B cell (primary cell): ENCODE measurements at regions not wholly inside any gene's neighbourhood (a gene's known extent, or its start where the extent isn't known, plus 50 kb on each side); places are given as distances from the start of the nearest gene placed in this dataset.

Experiments used
- ATAC-seq: fragments of 200-7000 bp; cut with Tn5 transposase; one replicate; pipeline ENCODE4 v1.10.0; 2021; ENCODE audit warnings: low read depth, mild to moderate bottlenecking, moderate number of reproducible peaks, moderate library complexity
- CTCF ChIA-PET: fragments of 350-600 bp; sonication (Branson Sonifier 250); formaldehyde crosslinking; loops from one replicate; lab custom pipeline; 2021; ENCODE audit warnings: antibody characterized with exemption, inconsistent platforms; lab: Charles Lee
- POLR2A ChIA-PET: fragments of 350-600 bp; sonication (Branson Sonifier 250); formaldehyde crosslinking; loops from one replicate; lab custom pipeline; 2021; ENCODE audit warnings: antibody characterized with exemption; lab: Charles Lee
- DNase-seq: peaks from one replicate; pipeline ENCODE4 v3.0.0; 2013
- H2AFZ ChIP-seq: 2 replicates; pipeline ENCODE4 v1.6.1; 2012; ENCODE audit warnings: mild to moderate bottlenecking, low read depth, low read length; ENCODE audit not compliant: insufficient read depth, poor library complexity, severe bottlenecking
- H3K27ac ChIP-seq, 2 donors: 1 replicate in 1 of 2; 2 replicates in 1 of 2; pipeline ENCODE4 v1.5.1; 2012 to 2013; ENCODE audit warnings: low read length in 2 of 2, mild to moderate bottlenecking in 2 of 2, moderate library complexity in 1 of 2
- H3K27me3 ChIP-seq, 4 experiments: fragments of 200-600 bp in 1 of 4; sonication (generic) in 1 of 4; replicated peaks in 1 of 4; 1 replicate in 2 of 4; 2 replicates in 2 of 4; pipeline versions ENCODE4 v1.6.1 to v1.7.0; 2013 to 2016; ENCODE audit warnings: low read length in 3 of 4, mild to moderate bottlenecking in 2 of 4, mixed read lengths in 1 of 4, moderate library complexity in 1 of 4; ENCODE audit not compliant: insufficient read depth in 4 of 4, control insufficient read depth in 3 of 4; ENCODE audit errors: control extremely low read depth in 1 of 4
- H3K36me3 ChIP-seq, 2 experiments: replicated peaks in 1 of 2; 1 replicate in 1 of 2; 2 replicates in 1 of 2; pipeline versions ENCODE4 v1.6.1 to v1.7.1; 2013; ENCODE audit warnings: low read length in 1 of 2; ENCODE audit not compliant: insufficient read depth in 2 of 2, control insufficient read depth in 1 of 2; ENCODE audit errors: control extremely low read depth in 1 of 2, extremely low read depth in 1 of 2
- H3K4me1 ChIP-seq, 2 donors: fragments of 200-600 bp in 1 of 2; sonication (generic) in 1 of 2; 1 replicate in 1 of 2; 2 replicates in 1 of 2; pipeline versions ENCODE4 v1.5.1 to v1.6.1; 2013 to 2017; ENCODE audit warnings: low read length in 2 of 2; ENCODE audit not compliant: control insufficient read depth in 2 of 2, insufficient read depth in 2 of 2
- H3K4me2 ChIP-seq: replicated peaks from 2 replicates; pipeline ENCODE3; 2012; ENCODE audit warnings: mild to moderate bottlenecking, low read depth, low read length; ENCODE audit not compliant: poor library complexity, severe bottlenecking
- H3K4me3 ChIP-seq, 5 experiments: fragments of 200-600 bp in 1 of 5; sonication (generic) in 1 of 5; 1 replicate in 3 of 5; 2 replicates in 2 of 5; pipeline versions ENCODE4 v1.5.1 to v1.7.0; 2011 to 2016; ENCODE audit warnings: low read length in 4 of 5, mild to moderate bottlenecking in 4 of 5, low read depth in 2 of 5, control low read depth in 1 of 5, moderate library complexity in 1 of 5; ENCODE audit not compliant: insufficient read depth in 1 of 5; ENCODE audit errors: control extremely low read depth in 1 of 5, extremely low read depth in 1 of 5
- H3K79me2 ChIP-seq: fragments of 200-600 bp; sonication (generic); one replicate; pipeline ENCODE4 v1.6.0; 2016; ENCODE audit warnings: low read length; ENCODE audit not compliant: control insufficient read depth, insufficient read depth
- H3K9ac ChIP-seq: fragments of 200-600 bp; sonication (generic); 2 replicates; pipeline ENCODE4 v1.6.1; 2017; ENCODE audit warnings: mild to moderate bottlenecking, low read length, moderate library complexity
- H3K9me3 ChIP-seq, 3 donors: one replicate each; pipeline versions ENCODE4 v1.6.1 to v1.7.1; 2013; ENCODE audit warnings: low read length in 2 of 3; ENCODE audit not compliant: control insufficient read depth in 2 of 3, insufficient read depth in 1 of 3; ENCODE audit errors: control extremely low read depth in 1 of 3
- H4K20me1 ChIP-seq: 2 replicates; pipeline ENCODE4 v1.6.0; 2012; ENCODE audit warnings: mild to moderate bottlenecking, low read length; ENCODE audit not compliant: insufficient read depth, control insufficient read depth, poor library complexity, severe bottlenecking
- H3K27ac Mint-ChIP-seq: one replicate; pipeline ENCODE4 v1.8.0; 2021; ENCODE audit warnings: mixed read lengths
- H3K27me3 Mint-ChIP-seq: one replicate; pipeline ENCODE4 v1.8.0; 2021; ENCODE audit warnings: mixed read lengths
- H3K4me1 Mint-ChIP-seq: one replicate; pipeline ENCODE4 v1.8.0; 2021; ENCODE audit warnings: mixed read lengths
- H3K4me3 Mint-ChIP-seq: one replicate; pipeline ENCODE4 v1.8.0; 2021; ENCODE audit warnings: mixed read lengths
- H3K9me3 Mint-ChIP-seq: one replicate; pipeline ENCODE4 v1.8.0; 2022; ENCODE audit warnings: mixed read lengths; ENCODE audit not compliant: insufficient read depth
- EZH2 ChIP-seq: IDR thresholded peaks from 2 replicates; pipeline ENCODE4 v1.6.1; 2012; ENCODE audit warnings: borderline replicate concordance, low read depth, mild to moderate bottlenecking, moderate library complexity, low read length; ENCODE audit not compliant: insufficient read depth, poor library complexity, severe bottlenecking
- WGBS: methylation state at CpG from one replicate; pipeline ENCODE4 v1.1.5; 2013; ENCODE audit warnings: missing lambda C conversion rate; ENCODE audit not compliant: insufficient coverage; 5-methylcytosine and 5-hydroxymethylcytosine counted together
- intact Hi-C: fragments of 100-400 bp; cut with micrococcal nuclease; formaldehyde crosslinking; loops from one replicate; pipeline ENCODE4 v1.10.0; 2022
- TF ChIP-seq, protein P1 (sequence below): fragments of 200-600 bp; IDR thresholded peaks from one replicate; pipeline ENCODE4 v1.8.0; 2022; ENCODE audit warnings: antibody characterized with exemption, mild to moderate bottlenecking

DNA sequence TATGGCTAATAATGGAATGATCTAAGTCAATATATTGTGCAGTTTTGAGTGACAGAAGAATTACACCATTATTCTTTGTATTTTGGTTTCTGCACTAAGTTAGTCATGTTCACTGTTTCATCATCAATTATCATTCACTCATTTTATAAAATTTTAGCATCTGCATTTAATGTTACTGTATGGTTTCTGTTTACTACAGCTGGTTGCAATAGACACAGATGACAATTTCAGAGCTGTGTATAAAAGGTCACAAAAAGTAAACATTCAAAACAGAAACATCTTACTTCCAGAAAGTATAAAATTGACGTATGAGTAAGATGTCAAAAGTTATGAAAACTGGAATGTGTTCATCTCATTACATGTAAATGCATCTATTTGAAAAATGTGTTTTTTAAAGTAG, 111.1 kb upstream of the GBE1 start:
- ChIA-PET POLR2A (no interaction called here), CTCF (no interaction called here)
- no peak overlapping the region for H3K27ac Mint-ChIP-seq
- Histone ChIP-seq H3K4me3 (no peak overlapping the region), H3K9ac (no peak overlapping the region), H3K79me2 (no peaks in the 10 kb centered on the region), H3K36me3 (no peaks in the 10 kb centered on the region), H3K27ac (no peak overlapping the region), H3K4me1 (no peaks in the 10 kb centered on the region), H3K4me2 (no peak overlapping the region), H3K27me3 (no peaks in the 10 kb centered on the region), H4K20me1 (no peaks in the 10 kb centered on the region), H3K9me3 (peaks cover 0 to 3% (median 0%) of the 10 kb centered on the region in 3 donors), H2AFZ (no peak overlapping the region)
- H3K27me3 Mint-ChIP-seq: no peaks in the 10 kb centered on the region
- H3K4me3 Mint-ChIP-seq: no peak overlapping the region
- H3K9me3 Mint-ChIP-seq: no peaks in the 10 kb centered on the region
- ATAC-seq: no peak
- WGBS: no CpG with 5 or more reads among the region's 1 CpG
- DNase-seq: no peak
- TF ChIP-seq, protein P1, sequence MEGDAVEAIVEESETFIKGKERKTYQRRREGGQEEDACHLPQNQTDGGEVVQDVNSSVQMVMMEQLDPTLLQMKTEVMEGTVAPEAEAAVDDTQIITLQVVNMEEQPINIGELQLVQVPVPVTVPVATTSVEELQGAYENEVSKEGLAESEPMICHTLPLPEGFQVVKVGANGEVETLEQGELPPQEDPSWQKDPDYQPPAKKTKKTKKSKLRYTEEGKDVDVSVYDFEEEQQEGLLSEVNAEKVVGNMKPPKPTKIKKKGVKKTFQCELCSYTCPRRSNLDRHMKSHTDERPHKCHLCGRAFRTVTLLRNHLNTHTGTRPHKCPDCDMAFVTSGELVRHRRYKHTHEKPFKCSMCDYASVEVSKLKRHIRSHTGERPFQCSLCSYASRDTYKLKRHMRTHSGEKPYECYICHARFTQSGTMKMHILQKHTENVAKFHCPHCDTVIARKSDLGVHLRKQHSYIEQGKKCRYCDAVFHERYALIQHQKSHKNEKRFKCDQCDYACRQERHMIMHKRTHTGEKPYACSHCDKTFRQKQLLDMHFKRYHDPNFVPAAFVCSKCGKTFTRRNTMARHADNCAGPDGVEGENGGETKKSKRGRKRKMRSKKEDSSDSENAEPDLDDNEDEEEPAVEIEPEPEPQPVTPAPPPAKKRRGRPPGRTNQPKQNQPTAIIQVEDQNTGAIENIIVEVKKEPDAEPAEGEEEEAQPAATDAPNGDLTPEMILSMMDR: no peak
- TF ChIP-seq EZH2: no peak
- H3K4me1 Mint-ChIP-seq: no peaks in the 10 kb centered on the region
- intact Hi-C loops: no loop called here

DNA sequence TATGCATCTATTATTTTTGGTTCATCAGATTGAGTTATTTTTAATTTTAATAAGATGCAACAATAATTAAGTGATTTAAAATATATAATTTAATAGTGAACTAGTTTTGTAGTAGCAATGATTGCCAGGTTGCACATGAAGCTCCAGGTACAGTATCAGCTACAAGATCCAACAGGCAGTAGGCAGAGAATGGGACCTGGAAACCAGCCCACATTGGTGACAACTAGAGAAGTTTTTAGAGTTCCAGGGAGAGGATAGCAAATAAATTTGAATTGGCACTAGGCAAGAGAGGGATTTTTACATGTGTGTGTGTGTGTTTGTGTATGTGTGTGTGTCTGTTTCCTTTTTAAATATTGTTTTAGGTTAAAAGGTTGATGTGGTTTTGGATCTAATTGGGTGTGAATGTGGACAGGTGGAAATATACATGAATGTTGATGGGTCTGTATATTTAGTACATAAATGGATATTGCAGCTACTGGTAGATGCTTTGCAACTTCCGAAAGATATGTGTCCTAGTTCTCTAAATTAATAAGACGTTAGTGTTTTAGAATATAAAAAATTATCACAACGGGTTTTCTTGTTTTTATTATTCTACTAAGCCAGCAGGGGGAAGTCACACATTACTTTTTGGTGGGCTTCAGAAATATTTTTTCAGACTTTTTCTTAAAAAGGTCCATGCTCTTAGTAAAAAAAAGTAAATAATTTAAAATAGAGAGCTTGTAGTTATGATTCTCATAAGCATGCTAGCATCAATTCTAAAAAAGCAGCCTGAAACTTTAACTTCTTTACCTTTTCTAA, 110.1 kb upstream of the GBE1 start:
- Histone ChIP-seq H4K20me1 (no peaks in the 10 kb centered on the region), H3K9ac (no peak overlapping the region), H2AFZ (no peak overlapping the region), H3K36me3 (no peaks in the 10 kb centered on the region), H3K27ac (no peak overlapping the region), H3K4me3 (no peak overlapping the region), H3K4me1 (no peaks in the 10 kb centered on the region), H3K79me2 (no peaks in the 10 kb centered on the region), H3K27me3 (no peaks in the 10 kb centered on the region), H3K9me3 (peaks cover 0 to 3% (median 0%) of the 10 kb centered on the region in 3 donors), H3K4me2 (no peak overlapping the region)
- intact Hi-C loops: no loop called here
- POLR2A ChIA-PET: no interaction called here
- no peaks in the 10 kb centered on the region for H3K27me3 Mint-ChIP-seq
- TF ChIP-seq, protein P1: no peak
- no peak for TF ChIP-seq EZH2
- ATAC-seq (no peak), DNase-seq (no peak)
- no CpG with 5 or more reads among the region's 3 CpGs for WGBS
- no peaks in the 10 kb centered on the region for H3K9me3 Mint-ChIP-seq
- no peak overlapping the region for H3K4me3 Mint-ChIP-seq
- no peak overlapping the region for H3K27ac Mint-ChIP-seq
- H3K4me1 Mint-ChIP-seq: no peaks in the 10 kb centered on the region
- CTCF ChIA-PET: no interaction called here
